GM12864 (cell line): ENCODE measurements at regions not wholly inside any gene's neighbourhood (a gene's known extent, or its start where the extent isn't known, plus 50 kb on each side); places are given as distances from the start of the nearest gene placed in this dataset.

Source experiments
- DNase-seq: peaks from one replicate; pipeline ENCODE4 v3.0.0-alpha.2; 2011; ENCODE audit warnings: low read depth
- H3K4me3 ChIP-seq: 2 replicates; pipeline ENCODE4 v1.5.1; 2011; ENCODE audit warnings: mild to moderate bottlenecking, low read depth, low read length, control low read depth
- CTCF ChIP-seq: IDR thresholded peaks from 2 replicates; pipeline ENCODE4 v1.5.1; 2011; ENCODE audit warnings: low read depth, mild to moderate bottlenecking, moderate library complexity, low read length, control low read depth, inconsistent platforms; ENCODE audit errors: missing control alignments

GRCh38 chr12:88969127-88969526, 383.2 kb downstream of the DUSP6 start:
- H3K4me3 ChIP-seq = no peak overlapping the region
- TF ChIP-seq CTCF = no peak
- no peak for DNase-seq

GRCh38 chr12:88960213-88960878, 380.1 kb upstream of the KITLG start:
- H3K4me3 ChIP-seq = no peak overlapping the region
- DNase-seq = no peak
- no peak for TF ChIP-seq CTCF

- no peak overlapping the region for H3K4me3 ChIP-seq
- DNase-seq = no peak
- TF ChIP-seq CTCF = no peak
These were observed 378.7 kb upstream of the KITLG start for GRCh38 chr12:88958946-88959345.

- no peak for TF ChIP-seq CTCF
- no peak overlapping the region for H3K4me3 ChIP-seq
- DNase-seq = no peak
These were observed 377.9 kb upstream of the KITLG start for GRCh38 chr12:88958153-88958552.

GRCh38 chr12:88957358-88957757, 377.1 kb upstream of the KITLG start:
- DNase-seq = no peak
- no peak overlapping the region for H3K4me3 ChIP-seq
- TF ChIP-seq CTCF = no peak

GRCh38 chr12:88955531-88955930, 375.3 kb upstream of the KITLG start:
- DNase-seq = no peak
- H3K4me3 ChIP-seq = no peak overlapping the region
- no peak for TF ChIP-seq CTCF

GRCh38 chr12:88953029-88953586, 372.8 kb upstream of the KITLG start:
- no peak for TF ChIP-seq CTCF
- no peak overlapping the region for H3K4me3 ChIP-seq

More at GRCh38 chr12:88953029-88953586, 372.8 kb upstream of the KITLG start:
- DNase-seq = no peak
